Glutamatergic neuron (in vitro differentiated cells): ENCODE measurements at regions not wholly inside any gene's neighbourhood (a gene's known extent, or its start where the extent isn't known, plus 50 kb on each side); places are given as distances from the start of the nearest gene placed in this dataset.
"Not testable (repeated sequence)": the region's sequence is repeated elsewhere in the genome, so short reads cannot be mapped to it uniquely, and the experiment has no call there.

Experiments used
- DNase-seq: peaks from one replicate; pipeline ENCODE4 v3.0.0; 2022
- H3K27ac Mint-ChIP-seq: one replicate; pipeline ENCODE4 v1.8.0; 2020; ENCODE audit warnings: mild to moderate bottlenecking, mixed read lengths, inconsistent platforms; ENCODE audit not compliant: unreplicated experiment
- H3K27me3 Mint-ChIP-seq: one replicate; pipeline ENCODE4 v1.8.0; 2020; ENCODE audit warnings: mild to moderate bottlenecking, moderate library complexity, mixed read lengths, inconsistent platforms; ENCODE audit not compliant: unreplicated experiment
- H3K36me3 Mint-ChIP-seq: one replicate; pipeline ENCODE4 v1.8.0; 2020; ENCODE audit warnings: mild to moderate bottlenecking, mixed read lengths, inconsistent platforms; ENCODE audit not compliant: unreplicated experiment
- H3K4me1 Mint-ChIP-seq: one replicate; pipeline ENCODE4 v1.8.0; 2020; ENCODE audit warnings: mild to moderate bottlenecking, low read depth, mixed read lengths, inconsistent platforms; ENCODE audit not compliant: unreplicated experiment
- H3K4me3 Mint-ChIP-seq: one replicate; pipeline ENCODE4 v1.8.0; 2020; ENCODE audit warnings: mild to moderate bottlenecking, mixed read lengths, inconsistent platforms; ENCODE audit not compliant: unreplicated experiment
- H3K9me3 Mint-ChIP-seq: one replicate; pipeline ENCODE4 v1.8.0; 2020; ENCODE audit warnings: mild to moderate bottlenecking, moderate library complexity, mixed read lengths, inconsistent platforms; ENCODE audit not compliant: unreplicated experiment
- CTCF ChIP-seq: fragments of 200-600 bp; sonication (generic); IDR thresholded peaks from one replicate; pipeline ENCODE4 v1.5.0; 2021; ENCODE audit not compliant: partially characterized antibody, unreplicated experiment

GRCh38 chr9:109640580-109641371 lies 139.2 kb upstream of the PALM2AKAP2 start:
- peaks cover 4% of the 10 kb centered on the region for H3K9me3 Mint-ChIP-seq
- H3K27ac Mint-ChIP-seq: peak overlapping the region; percentile 10
- H3K4me3 Mint-ChIP-seq: peak overlapping the region; percentile 78
- TF ChIP-seq CTCF: no peak
- peaks cover 6% of the 10 kb centered on the region for H3K36me3 Mint-ChIP-seq
- peaks cover 8% of the 10 kb centered on the region for H3K4me1 Mint-ChIP-seq
- peak; percentile 88 for DNase-seq
- peaks cover 2% of the 10 kb centered on the region for H3K27me3 Mint-ChIP-seq

- Mint-ChIP-seq H3K36me3 (peaks cover 6% of the 10 kb centered on the region), H3K27me3 (peaks cover 2% of the 10 kb centered on the region), H3K27ac (peak overlapping the region; percentile 10), H3K9me3 (peaks cover 4% of the 10 kb centered on the region), H3K4me1 (peaks cover 8% of the 10 kb centered on the region), H3K4me3 (peak overlapping the region; percentile 77)
- DNase-seq: no peak
- TF ChIP-seq CTCF: no peak
Measured at GRCh38 chr9:109641372-109641659, 138.7 kb upstream of the PALM2AKAP2 start.

- no peak overlapping the region for H3K27ac Mint-ChIP-seq
- peaks cover 3% of the 10 kb centered on the region for H3K27me3 Mint-ChIP-seq
- no peak for DNase-seq
Measured at GRCh38 chr9:109652112-109652511, 127.9 kb upstream of the PALM2AKAP2 start.

GRCh38 chr9:109652971-109653370 lies 127.0 kb upstream of the PALM2AKAP2 start:
- no peak for DNase-seq
- no peak for TF ChIP-seq CTCF

More at GRCh38 chr9:109652112-109652511, 127.9 kb upstream of the PALM2AKAP2 start:
- no peak for TF ChIP-seq CTCF
- Mint-ChIP-seq H3K4me1 (no peaks in the 10 kb centered on the region), H3K9me3 (no peaks in the 10 kb centered on the region), H3K4me3 (no peak overlapping the region), H3K36me3 (peaks cover 4% of the 10 kb centered on the region)

GRCh38 chr9:109653470-109653869 lies 126.5 kb upstream of the PALM2AKAP2 start:
- no peak for DNase-seq
- Mint-ChIP-seq H3K27ac (no peak overlapping the region), H3K4me3 (no peak overlapping the region), H3K9me3 (no peaks in the 10 kb centered on the region), H3K4me1 (no peaks in the 10 kb centered on the region), H3K36me3 (peaks cover 4% of the 10 kb centered on the region), H3K27me3 (peaks cover 3% of the 10 kb centered on the region)
- TF ChIP-seq CTCF: no peak

More at GRCh38 chr9:109652971-109653370, 127.0 kb upstream of the PALM2AKAP2 start:
- H3K4me3 Mint-ChIP-seq: no peak overlapping the region
- no peaks in the 10 kb centered on the region for H3K9me3 Mint-ChIP-seq
- H3K4me1 Mint-ChIP-seq: no peaks in the 10 kb centered on the region
- H3K36me3 Mint-ChIP-seq: peaks cover 4% of the 10 kb centered on the region
- H3K27ac Mint-ChIP-seq: no peak overlapping the region
- peaks cover 3% of the 10 kb centered on the region for H3K27me3 Mint-ChIP-seq

- H3K9me3 Mint-ChIP-seq: not testable (repeated sequence)
Measured at GRCh38 chr9:109663978-109664377, 116.0 kb upstream of the PALM2AKAP2 start.

GRCh38 chr9:109665736-109666135 lies 114.3 kb upstream of the PALM2AKAP2 start:
- H3K4me1 Mint-ChIP-seq, H3K9me3 Mint-ChIP-seq, H3K36me3 Mint-ChIP-seq, H3K27me3 Mint-ChIP-seq, H3K4me3 Mint-ChIP-seq, H3K27ac Mint-ChIP-seq, DNase-seq: not testable (repeated sequence)

More at GRCh38 chr9:109663978-109664377, 116.0 kb upstream of the PALM2AKAP2 start:
- not testable (repeated sequence) for H3K4me1 Mint-ChIP-seq, H3K27me3 Mint-ChIP-seq, H3K36me3 Mint-ChIP-seq, H3K4me3 Mint-ChIP-seq, DNase-seq, H3K27ac Mint-ChIP-seq
